Body of pancreas (tissue), 4 donors: ENCODE measurements at regions not wholly inside any gene's neighbourhood (a gene's known extent, or its start where the extent isn't known, plus 50 kb on each side); places are given as distances from the start of the nearest gene placed in this dataset.

Experiments
- ATAC-seq: fragments of 150-250 bp; one replicate; pipeline ENCODE4 v1.9.1; 2016
- DNase-seq, 4 donors: peaks; one replicate each; pipeline ENCODE4 v3.0.0-alpha.2; 2019
- H3K27ac ChIP-seq, 4 donors: fragments of 200-600 bp; sonication (generic); 1 replicate in 3 of 4; 2 replicates in 1 of 4; pipeline versions ENCODE4 v1.5.1 to v1.6.1; 2016 to 2019; ENCODE audit warnings: mild to moderate bottlenecking in 1 of 4, mixed read lengths in 1 of 4, moderate library complexity in 1 of 4
- H3K27me3 ChIP-seq, 2 donors: fragments of 200-600 bp; sonication (generic); one replicate each; pipeline ENCODE4 v1.6.0; 2016; ENCODE audit warnings: mild to moderate bottlenecking in 1 of 2
- H3K36me3 ChIP-seq, 2 donors: fragments of 200-600 bp; sonication (generic); replicated peaks in 1 of 2; 2 replicates each; pipeline ENCODE4 v1.5.1; 2016; ENCODE audit warnings: low read depth in 2 of 2; ENCODE audit not compliant: insufficient read depth in 1 of 2
- H3K4me1 ChIP-seq: fragments of 200-600 bp; sonication (generic); one replicate; pipeline ENCODE4 v1.6.0; 2016
- H3K4me3 ChIP-seq, 2 donors: fragments of 200-600 bp; sonication (generic); 1 replicate in 1 of 2; 2 replicates in 1 of 2; pipeline ENCODE4 v1.5.1; 2016 to 2019
- H3K9me3 ChIP-seq, 3 donors: fragments of 200-600 bp; sonication (generic); 1 replicate in 2 of 3; 2 replicates in 1 of 3; pipeline ENCODE4 v1.5.1; 2016
- CTCF ChIP-seq, 7 experiments: fragments of 450-650 bp in 4 of 7; fragments of 200-600 bp in 3 of 7; sonication (generic) in 3 of 7; IDR thresholded peaks; one replicate each; pipeline ENCODE4 v1.5.1; 2016 to 2019; ENCODE audit warnings: antibody characterized with exemption in 7 of 7
- POLR2A ChIP-seq, 3 donors: fragments of 450-650 bp; IDR thresholded peaks; one replicate each; pipeline ENCODE4 v1.6.1; 2016; ENCODE audit warnings: antibody characterized with exemption in 3 of 3, mild to moderate bottlenecking in 2 of 3
- whole genome bisulfite sequencing, 2 donors: methylation state at CpG; one replicate each; pipeline ENCODE4 v1.1.5; 2017; 5-methylcytosine and 5-hydroxymethylcytosine counted together
- intact Hi-C: fragments of 100-400 bp; cut with DNase I; formaldehyde crosslinking; loops from one replicate; pipeline ENCODE4 v1.15.1; 2023

- Histone ChIP-seq H3K27ac (no peak overlapping the region), H3K36me3 (no peaks in the 10 kb centered on the region), H3K4me3 (no peak overlapping the region), H3K4me1 (no peaks in the 10 kb centered on the region), H3K9me3 (no peaks in the 10 kb centered on the region), H3K27me3 (no peaks in the 10 kb centered on the region)
- TF ChIP-seq POLR2A (IDR thresholded peaks at IDR 0.05) (no peak), CTCF (IDR thresholded peaks at IDR 0.05) (no peak)
- 85 to 89% methylated on average over 1 of the region's 1 CpG for WGBS, 2 donors
- intact Hi-C loops, result no loop called here
- DNase-seq, result no peak
- ATAC-seq, result no peak
These were observed 132.7 kb upstream of the POU5F2 start for GRCh38 chr5:93874080-93874479.

GRCh38 chr5:93873211-93873736 lies 131.9 kb upstream of the POU5F2 start:
- ATAC-seq (no peak), DNase-seq (no peak)
- Histone ChIP-seq H3K27ac (no peak overlapping the region), H3K27me3 (no peaks in the 10 kb centered on the region), H3K4me3 (no peak overlapping the region), H3K4me1 (no peaks in the 10 kb centered on the region), H3K36me3 (no peaks in the 10 kb centered on the region), H3K9me3 (no peaks in the 10 kb centered on the region)
- intact Hi-C loops, result no loop called here
- TF ChIP-seq CTCF (IDR thresholded peaks at IDR 0.05) (no peak), POLR2A (IDR thresholded peaks at IDR 0.05) (no peak)
- WGBS, 2 donors, result 92 to 100% methylated on average over 1 of the region's 1 CpG

GRCh38 chr5:93870649-93871048 lies 129.2 kb upstream of the POU5F2 start:
- WGBS, 2 donors, result 90% methylated on average over 3 of the region's 3 CpGs
- no peaks in the 10 kb centered on the region for H3K36me3 ChIP-seq
- DNase-seq (no peak), ATAC-seq (no peak)
- no peak for TF ChIP-seq POLR2A (IDR thresholded peaks at IDR 0.05)
- TF ChIP-seq CTCF (IDR thresholded peaks at IDR 0.05), result no peak
- intact Hi-C loops, result no loop called here
- no peaks in the 10 kb centered on the region for H3K9me3 ChIP-seq
- no peak overlapping the region for H3K27ac ChIP-seq
- no peaks in the 10 kb centered on the region for H3K27me3 ChIP-seq
- H3K4me1 ChIP-seq, result no peaks in the 10 kb centered on the region
- no peak overlapping the region for H3K4me3 ChIP-seq

- Histone ChIP-seq H3K36me3 (no peaks in the 10 kb centered on the region), H3K4me1 (no peaks in the 10 kb centered on the region), H3K9me3 (no peaks in the 10 kb centered on the region), H3K4me3 (no peak overlapping the region), H3K27me3 (no peaks in the 10 kb centered on the region), H3K27ac (no peak overlapping the region)
- 97% methylated on average over 6 of the region's 6 CpGs for WGBS, 2 donors
- TF ChIP-seq CTCF (IDR thresholded peaks at IDR 0.05) (no peak), POLR2A (IDR thresholded peaks at IDR 0.05) (no peak)
- no peak for DNase-seq
- no peak for ATAC-seq
- intact Hi-C loops, result no loop called here
These were observed 127.5 kb upstream of the POU5F2 start for GRCh38 chr5:93868851-93869250.

- Histone ChIP-seq H3K4me1 (no peaks in the 10 kb centered on the region), H3K4me3 (no peak overlapping the region), H3K27ac (no peak overlapping the region), H3K27me3 (no peaks in the 10 kb centered on the region), H3K9me3 (no peaks in the 10 kb centered on the region), H3K36me3 (no peaks in the 10 kb centered on the region)
- 79 to 88% methylated on average over 3 of the region's 3 CpGs for WGBS, 2 donors
- TF ChIP-seq CTCF (IDR thresholded peaks at IDR 0.05) (no peak), POLR2A (IDR thresholded peaks at IDR 0.05) (no peak)
- intact Hi-C loops, result no loop called here
- ATAC-seq (no peak), DNase-seq (no peak)
These were observed 108.9 kb upstream of the POU5F2 start for GRCh38 chr5:93850311-93850710.
